MCF 10A (cell line): ENCODE measurements at regions not wholly inside any gene's neighbourhood (a gene's known extent, or its start where the extent isn't known, plus 50 kb on each side); places are given as distances from the start of the nearest gene placed in this dataset.

Experiments
- BruUV-seq: library from RNA; stranded (reverse); fragments of 400-500 nt; replicated peaks from 2 replicates; lab custom pipeline; 2021; lab: Mats Ljungman, UMichigan
- CTCF ChIA-PET: fragments of 300-600 bp; sonication (Branson Sonifier 250); formaldehyde crosslinking; extraction: SDS; loops from one replicate; lab custom pipeline; 2021; ENCODE audit warnings: antibody characterized with exemption, inconsistent platforms; lab: Yijun Ruan, JAX
- POLR2A ChIA-PET: fragments of 300-600, 350-650 bp; sonication (Branson Sonifier 250); formaldehyde crosslinking; extraction: SDS; loops from one replicate; lab custom pipeline; 2020; ENCODE audit warnings: antibody characterized with exemption, inconsistent platforms; lab: Yijun Ruan, JAX
- DNase-seq: peaks from one replicate; pipeline ENCODE4 v3.0.0-alpha.2; 2018; ENCODE audit not compliant: unreplicated experiment
- H3K27ac Mint-ChIP-seq: one replicate; pipeline ENCODE4 v1.8.0; 2022; ENCODE audit warnings: mild to moderate bottlenecking, low read depth, mixed read lengths; ENCODE audit not compliant: unreplicated experiment
- H3K27me3 Mint-ChIP-seq: one replicate; pipeline ENCODE4 v1.8.0; 2022; ENCODE audit warnings: mixed read lengths; ENCODE audit not compliant: insufficient read depth, unreplicated experiment
- H3K36me3 Mint-ChIP-seq: one replicate; pipeline ENCODE4 v1.8.0; 2022; ENCODE audit warnings: mild to moderate bottlenecking, moderate library complexity, mixed read lengths; ENCODE audit not compliant: insufficient read depth, unreplicated experiment
- H3K4me1 Mint-ChIP-seq: one replicate; pipeline ENCODE4 v1.8.0; 2022; ENCODE audit warnings: mixed read lengths; ENCODE audit not compliant: insufficient read depth, unreplicated experiment
- H3K4me3 Mint-ChIP-seq: one replicate; pipeline ENCODE4 v1.8.0; 2022; ENCODE audit warnings: mild to moderate bottlenecking, moderate library complexity, mixed read lengths; ENCODE audit not compliant: unreplicated experiment
- H3K9me3 Mint-ChIP-seq: one replicate; pipeline ENCODE4 v1.8.0; 2022; ENCODE audit warnings: mixed read lengths; ENCODE audit not compliant: unreplicated experiment
- CTCF ChIP-seq: fragments of 200-600 bp; IDR thresholded peaks from one replicate; pipeline ENCODE4 v1.8.0; 2022; ENCODE audit warnings: antibody characterized with exemption, mild to moderate bottlenecking; ENCODE audit not compliant: unreplicated experiment
- intact Hi-C: fragments of 100-400 bp; cut with micrococcal nuclease; formaldehyde crosslinking; loops from 2 replicates; pipeline ENCODE4 v1.14.1; 2022

- Mint-ChIP-seq H3K27me3 (peaks cover 61% of the 10 kb centered on the region), H3K27ac (no peak overlapping the region), H3K36me3 (no peaks in the 10 kb centered on the region), H3K4me3 (no peak overlapping the region), H3K9me3 (no peaks in the 10 kb centered on the region), H3K4me1 (no peaks in the 10 kb centered on the region)
- TF ChIP-seq CTCF = peak; percentile 30
- intact Hi-C loops = no loop called here
- ChIA-PET CTCF (interaction anchor here (0.6 to 1.6 kb wide), 6 partner anchors 16 to 975 kb away, joined by 3 to 5 read pairs (median 4); no protein-coding TSS in a partner anchor), POLR2A (interaction anchor here (0.5 kb wide), 1 partner anchor 235 kb away, joined by 3 read pairs; no protein-coding TSS in a partner anchor)
- no TSS peak for BruUV-seq
- peak; percentile 38 for DNase-seq
These were observed 338.9 kb upstream of the FAM241A start for GRCh38 chr4:111806331-111806730.

- intact Hi-C loops = no loop called here
- no peak overlapping the region for H3K27ac Mint-ChIP-seq
- no peak overlapping the region for H3K4me3 Mint-ChIP-seq
- H3K27me3 Mint-ChIP-seq = peaks cover 65% of the 10 kb centered on the region
- TF ChIP-seq CTCF = no peak
- H3K9me3 Mint-ChIP-seq = no peaks in the 10 kb centered on the region
- POLR2A ChIA-PET = interaction anchor here (1.0 kb wide), 1 partner anchor 33 kb away, joined by 3 read pairs; no protein-coding TSS in a partner anchor
- no peak for DNase-seq
- H3K36me3 Mint-ChIP-seq = no peaks in the 10 kb centered on the region
- no TSS peak for BruUV-seq
- CTCF ChIA-PET = no interaction called here
- no peaks in the 10 kb centered on the region for H3K4me1 Mint-ChIP-seq
These were observed 337.7 kb upstream of the FAM241A start for GRCh38 chr4:111807576-111807975.

GRCh38 chr4:111808174-111808573 is 337.1 kb upstream of the FAM241A start:
- ChIA-PET CTCF (interaction anchor here (1.0 kb wide), 1 partner anchor 46 kb away, joined by 3 read pairs; no protein-coding TSS in a partner anchor), POLR2A (interaction anchor here (1.0 kb wide), 1 partner anchor 34 kb away, joined by 3 read pairs; no protein-coding TSS in a partner anchor)
- H3K27me3 Mint-ChIP-seq = peaks cover 60% of the 10 kb centered on the region
- no peak overlapping the region for H3K4me3 Mint-ChIP-seq
- BruUV-seq = no TSS peak
- no peaks in the 10 kb centered on the region for H3K36me3 Mint-ChIP-seq
- DNase-seq = no peak
- no peaks in the 10 kb centered on the region for H3K9me3 Mint-ChIP-seq
- intact Hi-C loops = no loop called here
- no peaks in the 10 kb centered on the region for H3K4me1 Mint-ChIP-seq
- TF ChIP-seq CTCF = no peak
- no peak overlapping the region for H3K27ac Mint-ChIP-seq

- no TSS peak for BruUV-seq
- intact Hi-C loops = no loop called here
- Mint-ChIP-seq H3K4me1 (no peaks in the 10 kb centered on the region), H3K4me3 (no peak overlapping the region), H3K27me3 (peaks cover 51% of the 10 kb centered on the region), H3K27ac (no peak overlapping the region), H3K36me3 (no peaks in the 10 kb centered on the region), H3K9me3 (no peaks in the 10 kb centered on the region)
- ChIA-PET CTCF (interaction anchor here (1.0 kb wide), 1 partner anchor 10 kb away, joined by 4 read pairs; no protein-coding TSS in a partner anchor), POLR2A (no interaction called here)
- no peak for DNase-seq
- TF ChIP-seq CTCF = no peak
These were observed 333.6 kb upstream of the FAM241A start for GRCh38 chr4:111811661-111812060.
